ENCODE measurements at regions not wholly inside any gene's neighbourhood (a gene's known extent, or its start where the extent isn't known, plus 50 kb on each side); places are given as distances from the start of the nearest gene placed in this dataset.
"Not testable (repeated sequence)": the region's sequence is repeated elsewhere in the genome, so short reads cannot be mapped to it uniquely, and the experiment has no call there.

DNA sequence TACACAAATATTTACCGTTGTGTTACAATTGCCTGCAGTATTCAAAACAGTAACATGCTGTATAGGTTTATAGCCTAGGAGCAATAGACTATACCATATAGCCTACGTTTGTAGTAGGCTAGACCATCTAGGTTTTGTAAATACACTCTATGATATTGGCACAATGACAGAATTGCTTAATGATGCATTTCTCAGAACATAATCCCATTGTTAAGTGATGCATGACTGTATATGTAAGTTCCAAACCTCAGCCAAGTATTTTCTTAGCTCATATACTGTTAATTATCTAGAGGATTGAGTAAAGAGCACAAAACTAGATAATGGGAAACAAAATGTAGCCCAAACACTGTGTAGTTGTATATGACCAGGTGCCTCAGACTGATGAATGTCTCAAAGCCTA is 220.1 kb downstream of the ANXA1 start:
- Mint-ChIP-seq H3K4me1 (ENCODE audit: low read depth) (no peaks in the 10 kb centered on the region), H3K9me3 (peaks cover 5% of the 10 kb centered on the region), H3K36me3 (ENCODE audit: insufficient read depth) (no peaks in the 10 kb centered on the region), H3K4me3 (no peak overlapping the region), H3K27me3 (ENCODE audit: low read depth) (no peaks in the 10 kb centered on the region)
- ATAC-seq (no peak), DNase-seq (no peak)

DNA sequence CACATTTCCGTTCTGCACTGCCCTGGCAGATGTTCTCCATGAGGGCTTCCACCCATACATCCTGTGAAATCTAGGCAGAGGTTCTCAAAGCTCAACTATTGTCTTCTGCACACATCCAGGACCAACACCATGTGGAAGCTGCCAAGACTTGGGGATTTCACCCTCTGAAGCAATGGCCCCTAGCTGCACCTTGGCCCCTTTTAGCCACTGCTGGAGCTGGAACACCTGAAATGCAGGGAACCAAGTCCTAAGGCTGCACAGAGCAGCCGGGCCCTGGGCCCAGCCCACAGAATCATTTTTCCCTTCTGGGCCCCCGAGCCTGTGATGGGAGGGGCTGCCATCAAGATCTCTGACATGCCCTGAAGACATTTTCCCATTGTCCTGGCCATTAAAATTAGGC is 228.7 kb downstream of the ANXA1 start:
- ATAC-seq (no peak), DNase-seq (no peak)
- H3K9me3 Mint-ChIP-seq: no peaks in the 10 kb centered on the region
- no peak overlapping the region for H3K4me3 Mint-ChIP-seq
- no peaks in the 10 kb centered on the region for H3K4me1 Mint-ChIP-seq (ENCODE audit: low read depth)
- no peaks in the 10 kb centered on the region for H3K27me3 Mint-ChIP-seq (ENCODE audit: low read depth)
- H3K36me3 Mint-ChIP-seq (ENCODE audit: insufficient read depth): no peaks in the 10 kb centered on the region

DNA sequence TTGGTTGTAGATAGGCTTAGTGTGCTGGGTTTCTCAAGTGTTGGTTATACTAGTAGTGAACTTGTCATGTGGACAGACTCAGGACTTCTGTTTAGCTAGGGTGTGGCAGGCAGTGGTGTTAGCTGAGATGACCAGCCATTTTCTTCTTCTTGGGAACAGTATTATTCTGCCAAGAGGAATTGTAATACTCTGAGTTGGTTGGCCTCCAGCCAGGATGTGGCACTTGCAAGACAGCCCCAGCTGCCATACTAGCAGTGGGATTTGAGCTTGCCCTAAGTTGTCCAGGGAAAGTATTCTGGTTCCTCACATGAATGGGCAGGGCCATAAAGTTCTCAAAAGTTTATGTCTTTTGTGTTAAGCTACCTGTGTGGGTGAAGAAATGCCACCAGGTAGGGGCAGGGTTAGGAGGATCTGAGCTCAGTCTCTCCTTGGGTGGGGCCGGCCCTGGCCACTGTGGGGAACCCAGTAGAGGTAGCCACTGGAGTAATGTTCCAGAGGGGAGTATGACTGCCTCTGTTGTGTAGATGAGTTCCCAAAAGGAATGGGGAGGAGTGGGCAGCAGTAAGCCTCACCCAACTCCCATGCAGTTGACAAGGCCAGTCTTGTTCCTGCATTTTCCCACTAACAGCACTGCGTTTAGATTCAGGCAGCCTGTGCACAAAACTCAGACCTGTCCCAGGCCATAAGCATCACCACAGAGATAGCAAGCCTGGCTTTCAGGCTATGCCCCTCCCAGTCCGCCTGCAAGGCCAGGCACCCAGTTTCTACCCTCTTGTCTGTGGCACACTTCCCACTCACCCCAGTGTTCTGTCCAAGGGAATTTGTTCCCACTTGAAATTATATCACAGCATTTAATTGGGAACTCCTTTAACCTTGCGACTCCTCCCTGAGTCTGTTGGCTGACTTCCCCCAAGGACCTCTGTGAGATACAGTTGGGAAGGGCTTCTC is 250.7 kb downstream of the ANXA1 start:
- DNase-seq (no peak), ATAC-seq (no peak)
- Mint-ChIP-seq H3K4me1 (ENCODE audit: low read depth) (no peaks in the 10 kb centered on the region), H3K36me3 (ENCODE audit: insufficient read depth) (no peaks in the 10 kb centered on the region), H3K9me3 (peaks cover 22% of the 10 kb centered on the region), H3K4me3 (no peak overlapping the region), H3K27me3 (ENCODE audit: low read depth) (no peaks in the 10 kb centered on the region)

DNA sequence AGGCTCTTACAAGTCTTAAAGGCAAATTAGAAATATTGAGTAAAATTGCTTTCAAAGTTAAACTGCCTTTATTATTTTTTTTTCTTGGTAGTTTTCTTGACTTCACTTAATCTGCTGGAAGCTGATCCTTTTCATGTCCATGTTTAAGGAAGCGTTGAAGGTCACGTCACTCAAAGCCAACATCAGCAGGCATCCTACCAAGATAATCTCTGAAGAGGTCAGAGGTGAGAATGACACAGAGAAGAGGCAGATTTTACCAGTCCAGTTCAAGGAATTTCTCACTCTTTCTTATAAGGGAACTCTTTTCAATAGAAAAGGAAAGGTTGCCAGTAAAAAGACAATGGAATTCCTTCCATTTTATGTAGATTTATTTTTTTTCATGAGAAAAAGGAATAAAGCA is 259.8 kb downstream of the ANXA1 start:
- no peaks in the 10 kb centered on the region for H3K4me1 Mint-ChIP-seq (ENCODE audit: low read depth)
- DNase-seq (no peak), ATAC-seq (no peak)
- peaks cover 2% of the 10 kb centered on the region for H3K9me3 Mint-ChIP-seq
- H3K36me3 Mint-ChIP-seq (ENCODE audit: insufficient read depth): no peaks in the 10 kb centered on the region
- no peaks in the 10 kb centered on the region for H3K27me3 Mint-ChIP-seq (ENCODE audit: low read depth)
- H3K4me3 Mint-ChIP-seq: no peak overlapping the region

DNA sequence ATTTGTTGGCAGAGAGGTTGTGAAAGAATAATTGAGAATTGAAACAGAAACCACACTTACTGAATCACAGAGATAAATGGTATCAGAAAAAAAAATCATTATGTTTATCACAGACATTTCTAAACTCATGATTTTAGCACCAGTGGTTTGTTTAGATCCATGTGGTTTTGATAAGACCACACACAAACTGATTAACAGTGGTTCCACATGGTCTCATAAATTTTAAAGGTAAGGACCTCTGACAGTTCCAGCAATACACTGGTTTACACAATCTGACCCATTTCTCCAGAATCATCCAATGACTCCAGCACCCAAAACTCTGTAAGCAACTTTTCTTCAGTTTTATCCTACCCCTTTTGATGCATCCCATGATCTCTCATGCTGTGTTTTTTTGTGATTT is 261.2 kb downstream of the ANXA1 start:
- Mint-ChIP-seq H3K27me3 (ENCODE audit: low read depth) (no peaks in the 10 kb centered on the region), H3K9me3 (peaks cover 2% of the 10 kb centered on the region), H3K4me1 (ENCODE audit: low read depth) (no peaks in the 10 kb centered on the region), H3K36me3 (ENCODE audit: insufficient read depth) (no peaks in the 10 kb centered on the region), H3K4me3 (no peak overlapping the region)
- no peak for ATAC-seq
- DNase-seq: no peak

DNA sequence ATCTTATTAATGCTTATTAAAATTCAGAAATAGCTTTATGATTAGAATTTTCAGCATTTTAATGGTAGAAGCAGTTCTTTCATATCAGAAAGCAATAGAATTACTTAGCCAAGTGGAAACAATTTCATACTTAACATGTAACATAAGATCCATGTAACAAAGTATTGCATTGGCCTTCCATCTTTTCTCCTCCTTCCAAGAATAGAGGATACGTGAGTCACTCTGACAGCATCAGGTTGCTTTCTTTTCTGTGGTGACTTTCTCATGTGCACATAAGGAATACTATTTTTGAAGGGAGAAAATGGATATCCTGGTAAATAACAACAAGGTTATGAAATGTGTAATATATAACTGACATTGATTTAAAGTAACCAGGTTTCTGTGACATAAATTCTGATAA is 272.2 kb downstream of the ANXA1 start:
- H3K4me3 Mint-ChIP-seq: no peak overlapping the region

DNA sequence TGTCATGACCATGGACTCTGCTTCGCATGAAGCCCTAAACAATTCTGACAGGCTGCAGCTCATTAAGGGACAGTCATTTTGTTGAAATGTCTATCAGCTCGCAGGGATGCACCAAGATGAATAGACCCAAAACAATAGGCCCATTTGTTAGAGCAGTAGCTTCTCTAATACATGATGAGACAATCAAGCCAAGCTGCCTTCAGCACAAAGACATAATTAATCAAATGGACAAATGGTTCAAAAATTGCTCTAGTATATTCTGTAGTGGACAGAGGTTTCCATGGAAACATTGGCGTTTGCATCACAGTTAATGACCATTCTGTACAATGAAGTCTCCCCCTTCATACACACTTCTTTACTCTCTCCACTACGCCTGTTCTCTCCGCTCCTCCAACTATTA is 274.6 kb downstream of the ANXA1 start:
- ATAC-seq (no peak), DNase-seq (no peak)
- Mint-ChIP-seq H3K27me3 (ENCODE audit: low read depth) (no peaks in the 10 kb centered on the region), H3K9me3 (no peaks in the 10 kb centered on the region), H3K4me1 (ENCODE audit: low read depth) (no peaks in the 10 kb centered on the region), H3K4me3 (no peak overlapping the region), H3K36me3 (ENCODE audit: insufficient read depth) (no peaks in the 10 kb centered on the region)

More for the DNA sequence above, 272.2 kb downstream of the ANXA1 start:
- DNase-seq (no peak), ATAC-seq (no peak)
- Mint-ChIP-seq H3K36me3 (ENCODE audit: insufficient read depth) (no peaks in the 10 kb centered on the region), H3K27me3 (ENCODE audit: low read depth) (no peaks in the 10 kb centered on the region), H3K9me3 (peaks cover 4% of the 10 kb centered on the region), H3K4me1 (ENCODE audit: low read depth) (no peaks in the 10 kb centered on the region)

DNA sequence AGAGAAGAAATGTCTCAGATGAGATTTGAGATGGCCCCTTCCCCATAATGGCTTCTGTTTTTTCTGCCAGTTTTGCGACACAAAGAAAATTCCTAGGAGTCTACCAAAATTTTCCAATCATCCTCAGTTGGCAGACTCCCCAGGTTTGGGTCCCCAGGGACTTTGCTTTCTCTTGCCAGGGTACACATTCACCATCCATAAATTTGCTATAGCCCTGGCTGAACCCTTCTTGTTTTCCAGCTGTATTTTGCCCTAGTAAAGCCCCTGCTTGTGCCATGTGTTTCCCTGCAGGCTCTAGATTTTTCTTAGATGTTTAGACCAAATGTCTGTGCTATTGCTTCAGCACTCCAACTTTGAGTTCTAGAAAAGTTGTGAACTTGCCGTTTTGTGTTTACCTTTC is 283.2 kb downstream of the ANXA1 start:
- Mint-ChIP-seq H3K4me1 (ENCODE audit: low read depth) (no peaks in the 10 kb centered on the region), H3K4me3 (no peak overlapping the region), H3K9me3 (peaks cover 4% of the 10 kb centered on the region), H3K36me3 (ENCODE audit: insufficient read depth) (no peaks in the 10 kb centered on the region), H3K27me3 (ENCODE audit: low read depth) (no peaks in the 10 kb centered on the region)
- DNase-seq: no peak
- no peak for ATAC-seq

DNA sequence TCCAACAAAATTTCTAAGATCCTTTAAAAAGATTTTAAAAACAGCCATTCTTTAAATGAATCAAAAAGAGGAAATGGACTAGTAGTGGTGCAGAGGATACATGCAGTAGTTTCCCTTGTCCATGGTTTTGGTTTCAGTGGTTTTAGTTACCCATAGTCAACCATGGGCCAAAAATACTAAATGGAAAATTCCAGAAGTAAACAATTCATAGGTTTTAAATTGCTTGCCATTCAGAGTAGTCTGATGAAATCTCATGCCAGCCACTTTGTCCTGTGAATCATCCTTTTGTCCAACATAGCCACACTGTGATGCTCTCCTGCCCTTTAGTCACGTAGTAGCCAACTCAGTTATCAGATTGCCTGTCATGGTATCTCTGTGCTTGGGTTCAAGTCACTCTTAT is 286.1 kb downstream of the ANXA1 start:
- Mint-ChIP-seq H3K4me1 (ENCODE audit: low read depth) (no peaks in the 10 kb centered on the region), H3K9me3 (peaks cover 4% of the 10 kb centered on the region), H3K27me3 (ENCODE audit: low read depth) (no peaks in the 10 kb centered on the region), H3K4me3 (no peak overlapping the region), H3K36me3 (ENCODE audit: insufficient read depth) (no peaks in the 10 kb centered on the region)
- no peak for ATAC-seq
- DNase-seq: no peak

DNA sequence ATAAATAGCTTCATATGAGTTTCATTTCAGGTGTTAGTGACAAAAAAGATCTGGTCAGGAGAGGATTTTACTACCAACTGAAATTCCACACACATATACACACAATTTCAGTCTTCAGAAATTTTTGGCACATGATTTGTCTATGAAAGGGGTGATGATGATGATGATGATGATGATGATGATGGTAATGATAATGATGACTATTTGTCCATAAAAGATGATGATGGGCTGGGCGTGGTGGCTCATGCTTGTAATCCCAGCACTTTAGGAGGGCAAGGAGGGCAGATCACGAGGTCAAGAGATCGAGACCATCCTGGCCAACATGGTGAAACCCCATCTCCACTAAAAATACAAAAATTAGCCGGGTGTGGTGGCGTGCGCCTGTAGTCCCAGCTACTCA is 288.2 kb downstream of the ANXA1 start:
- not testable (repeated sequence) for H3K9me3 Mint-ChIP-seq; H3K36me3 Mint-ChIP-seq (ENCODE audit: insufficient read depth); DNase-seq; H3K4me3 Mint-ChIP-seq; ATAC-seq; H3K4me1 Mint-ChIP-seq (ENCODE audit: low read depth); H3K27me3 Mint-ChIP-seq (ENCODE audit: low read depth)

DNA sequence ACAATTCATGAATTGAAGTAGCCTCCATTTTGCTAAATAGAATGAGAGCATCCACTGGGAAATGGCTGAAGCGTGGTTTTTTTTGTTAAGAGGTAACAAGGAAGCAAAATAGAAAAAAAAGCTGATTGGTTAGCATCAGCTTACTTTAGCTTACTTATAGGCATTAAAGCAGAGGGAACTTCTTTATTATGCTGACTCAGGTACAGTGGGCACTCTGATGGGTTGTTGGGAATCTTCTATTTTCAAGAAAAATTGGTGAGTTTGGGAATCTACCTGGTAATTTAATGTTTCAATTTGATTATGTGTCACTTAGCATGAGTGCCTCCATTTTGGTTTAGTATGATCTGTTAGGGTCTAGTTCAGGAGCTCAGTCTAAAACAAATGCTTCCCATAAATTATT is 289.6 kb downstream of the ANXA1 start:
- no peaks in the 10 kb centered on the region for H3K36me3 Mint-ChIP-seq (ENCODE audit: insufficient read depth)
- ATAC-seq (no peak), DNase-seq (no peak)
- no peaks in the 10 kb centered on the region for H3K27me3 Mint-ChIP-seq (ENCODE audit: low read depth)
- H3K9me3 Mint-ChIP-seq: peaks cover 4% of the 10 kb centered on the region
- no peaks in the 10 kb centered on the region for H3K4me1 Mint-ChIP-seq (ENCODE audit: low read depth)
- H3K4me3 Mint-ChIP-seq: no peak overlapping the region

DNA sequence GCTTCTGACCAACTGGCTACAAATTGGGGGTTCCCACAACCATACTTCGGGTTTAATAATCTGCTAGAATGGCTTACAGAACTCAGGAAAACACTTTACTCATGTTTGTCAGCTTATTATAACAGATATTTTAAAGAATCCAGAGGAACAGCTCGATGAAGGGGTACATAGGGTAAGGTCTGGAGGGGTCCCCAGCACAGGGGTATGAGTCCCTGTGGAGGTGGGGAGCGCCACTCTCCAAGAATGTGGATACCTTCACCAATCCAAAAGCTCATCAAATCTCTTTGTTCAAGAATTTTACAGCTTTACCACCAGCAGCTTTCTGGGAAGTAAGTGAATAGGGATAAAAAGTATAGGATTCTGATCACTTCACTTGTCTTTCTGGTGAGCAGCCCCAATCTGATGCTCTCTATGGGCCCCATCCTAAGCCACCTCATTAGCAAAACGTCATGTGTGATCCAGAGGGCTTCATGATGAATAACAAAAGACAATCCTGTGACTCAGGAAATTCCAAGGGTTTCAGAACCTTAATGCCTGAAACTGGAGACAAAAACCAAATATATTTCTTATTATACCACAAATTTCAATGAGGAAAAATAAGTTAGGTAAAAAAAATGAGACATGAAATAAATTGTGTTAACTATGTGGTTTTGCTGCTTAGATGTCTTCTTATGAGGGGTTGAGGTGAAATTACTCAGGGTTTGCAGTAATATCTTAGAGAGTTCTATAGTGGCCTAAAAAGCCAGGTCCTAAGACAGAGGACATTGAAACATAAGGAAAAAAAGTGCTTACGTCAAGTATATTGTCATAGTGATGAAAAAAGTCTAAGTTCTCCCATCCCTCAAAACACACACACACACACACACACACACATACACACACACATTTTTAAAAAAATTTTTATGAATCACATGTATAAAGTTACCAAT is 290.5 kb downstream of the ANXA1 start:
- ATAC-seq (no peak), DNase-seq (no peak)
- Mint-ChIP-seq H3K4me3 (no peak overlapping the region), H3K27me3 (ENCODE audit: low read depth) (no peaks in the 10 kb centered on the region), H3K4me1 (ENCODE audit: low read depth) (no peaks in the 10 kb centered on the region), H3K36me3 (ENCODE audit: insufficient read depth) (no peaks in the 10 kb centered on the region), H3K9me3 (peaks cover 4% of the 10 kb centered on the region)

DNA sequence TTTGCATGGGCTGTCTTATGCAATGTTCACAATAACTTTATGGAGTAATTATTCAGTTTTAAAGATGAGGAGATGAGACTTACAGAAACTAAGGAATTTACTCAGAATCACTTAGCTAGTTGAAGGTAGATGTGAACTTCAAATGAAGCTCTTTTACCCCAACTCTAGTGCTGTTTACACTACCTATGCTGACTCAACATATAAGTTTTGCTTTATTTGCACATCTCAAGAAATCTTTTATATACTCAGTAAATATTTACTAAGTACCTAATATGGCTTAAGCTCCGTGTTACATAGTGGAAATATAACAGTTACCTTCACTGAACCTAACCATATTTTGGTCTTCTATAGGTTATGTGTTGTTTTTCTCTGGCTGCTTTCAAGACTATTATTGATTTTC is 293.2 kb downstream of the ANXA1 start:
- H3K27me3 Mint-ChIP-seq (ENCODE audit: low read depth): no peaks in the 10 kb centered on the region
- no peaks in the 10 kb centered on the region for H3K36me3 Mint-ChIP-seq (ENCODE audit: insufficient read depth)
- DNase-seq (no peak), ATAC-seq (no peak)
- no peaks in the 10 kb centered on the region for H3K9me3 Mint-ChIP-seq
- H3K4me3 Mint-ChIP-seq: no peak overlapping the region
- no peaks in the 10 kb centered on the region for H3K4me1 Mint-ChIP-seq (ENCODE audit: low read depth)

DNA sequence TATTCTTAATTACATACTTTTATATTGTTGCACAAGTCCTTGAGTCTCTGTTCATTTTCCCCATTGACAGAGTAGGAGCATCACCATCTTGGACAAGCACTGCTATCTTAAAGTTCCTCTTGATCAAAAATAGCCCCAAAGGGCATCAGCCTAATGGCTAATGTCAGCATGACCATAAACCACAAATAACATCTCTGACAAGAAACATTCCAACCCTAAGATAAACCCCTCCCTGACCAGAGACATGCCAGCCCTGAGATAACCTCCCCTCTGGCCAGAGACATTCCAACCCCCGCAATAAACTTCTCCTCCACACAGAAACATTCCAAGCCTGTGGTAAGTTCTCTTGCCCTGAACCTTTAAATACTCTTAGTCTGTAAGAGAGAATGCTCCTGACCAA is 293.7 kb downstream of the ANXA1 start:
- not testable (repeated sequence) for H3K36me3 Mint-ChIP-seq (ENCODE audit: insufficient read depth); H3K4me1 Mint-ChIP-seq (ENCODE audit: low read depth); H3K4me3 Mint-ChIP-seq; H3K27me3 Mint-ChIP-seq (ENCODE audit: low read depth); H3K9me3 Mint-ChIP-seq; DNase-seq; ATAC-seq

DNA sequence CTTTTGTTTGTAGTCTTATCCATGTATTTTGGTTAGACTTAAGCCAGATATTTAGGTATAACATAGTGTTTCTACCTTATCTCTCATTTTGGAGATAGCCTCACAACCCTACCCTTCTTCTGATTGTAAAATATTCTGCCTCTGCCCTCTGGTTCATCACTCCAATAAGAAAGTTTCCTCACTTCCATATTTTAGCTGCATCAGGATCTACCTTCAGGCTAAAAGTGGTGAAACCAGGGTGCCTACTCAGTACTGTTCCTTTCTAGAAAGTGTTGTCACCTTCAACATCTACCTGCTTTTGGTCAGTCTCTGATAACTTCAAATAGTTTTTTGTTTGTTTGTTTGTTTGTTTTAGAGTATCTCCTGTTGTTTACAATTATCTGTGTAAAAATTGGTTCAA is 294.6 kb downstream of the ANXA1 start:
- Mint-ChIP-seq H3K4me3 (no peak overlapping the region), H3K9me3 (no peaks in the 10 kb centered on the region), H3K27me3 (ENCODE audit: low read depth) (no peaks in the 10 kb centered on the region), H3K36me3 (ENCODE audit: insufficient read depth) (no peaks in the 10 kb centered on the region), H3K4me1 (ENCODE audit: low read depth) (no peaks in the 10 kb centered on the region)
- DNase-seq (no peak), ATAC-seq (no peak)

Measured in activated T-cell treated with anti-CD3 and anti-CD28 coated beads, Interleukin-2, amount 50 U/mL, for 4 hours (primary cell).